GM19467 (cell line): ENCODE measurements at regions not wholly inside any gene's neighbourhood (a gene's known extent, or its start where the extent isn't known, plus 50 kb on each side); places are given as distances from the start of the nearest gene placed in this dataset.

Source experiments
- ATAC-seq: cut with Tn5 transposase; IDR thresholded peaks from one replicate; pipeline ENCODE4 v1.9.1; 2021; ENCODE audit warnings: mild to moderate bottlenecking, moderate library complexity; ENCODE audit not compliant: unreplicated experiment

GRCh38 chr1:59105548-59106507 lies 191.1 kb upstream of the FGGY start:
- no peak for ATAC-seq

DNA sequence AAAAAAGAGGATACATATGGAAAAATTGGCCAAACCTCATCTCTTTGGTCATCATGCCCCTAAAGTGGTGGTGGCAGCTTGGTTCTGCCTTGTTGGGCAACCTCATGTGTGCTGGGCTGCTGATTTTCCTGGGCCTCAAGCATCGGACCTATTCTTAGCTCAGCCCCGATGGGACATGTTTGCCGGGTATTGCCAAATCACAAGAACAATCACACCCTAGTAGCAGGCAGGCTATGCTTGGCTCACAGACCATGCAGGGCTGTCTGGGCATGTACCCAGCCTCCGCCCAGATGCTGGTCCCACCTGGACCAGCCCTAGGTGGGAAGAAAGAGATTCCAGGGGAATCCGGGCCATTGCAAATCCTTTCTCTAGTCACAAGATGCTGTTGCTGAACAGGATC lies 189.4 kb upstream of the FGGY start:
- no peak for ATAC-seq

- ATAC-seq = no peak
Measured at GRCh38 chr1:59107916-59108315, 189.0 kb upstream of the FGGY start.

- ATAC-seq = no peak
Measured at GRCh38 chr1:59108481-59109317, 188.2 kb upstream of the FGGY start.

- ATAC-seq = no peak
Measured at GRCh38 chr1:59110271-59110670, 186.6 kb upstream of the FGGY start.

- ATAC-seq = no peak
Measured at GRCh38 chr1:59113876-59114457, 182.9 kb upstream of the FGGY start.

DNA sequence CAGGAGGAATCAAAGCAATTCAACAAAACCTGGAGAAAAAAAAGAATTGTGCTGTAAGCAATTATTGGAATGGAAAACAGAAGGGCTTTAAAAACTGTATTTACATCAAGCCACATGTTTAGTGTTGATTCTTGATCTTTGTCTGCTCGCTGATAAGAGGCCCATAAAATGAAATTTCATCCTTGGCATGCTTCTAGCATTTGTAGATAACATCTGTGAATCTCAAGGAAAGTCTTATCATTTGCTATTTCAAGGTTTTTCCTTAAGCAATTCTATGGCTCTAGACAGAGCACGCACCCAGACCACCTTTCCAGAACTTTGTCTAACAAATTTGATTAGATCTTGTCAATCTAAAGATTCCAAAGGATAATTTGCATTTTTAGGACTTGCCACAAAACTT lies 181.0 kb upstream of the FGGY start:
- no peak for ATAC-seq

DNA sequence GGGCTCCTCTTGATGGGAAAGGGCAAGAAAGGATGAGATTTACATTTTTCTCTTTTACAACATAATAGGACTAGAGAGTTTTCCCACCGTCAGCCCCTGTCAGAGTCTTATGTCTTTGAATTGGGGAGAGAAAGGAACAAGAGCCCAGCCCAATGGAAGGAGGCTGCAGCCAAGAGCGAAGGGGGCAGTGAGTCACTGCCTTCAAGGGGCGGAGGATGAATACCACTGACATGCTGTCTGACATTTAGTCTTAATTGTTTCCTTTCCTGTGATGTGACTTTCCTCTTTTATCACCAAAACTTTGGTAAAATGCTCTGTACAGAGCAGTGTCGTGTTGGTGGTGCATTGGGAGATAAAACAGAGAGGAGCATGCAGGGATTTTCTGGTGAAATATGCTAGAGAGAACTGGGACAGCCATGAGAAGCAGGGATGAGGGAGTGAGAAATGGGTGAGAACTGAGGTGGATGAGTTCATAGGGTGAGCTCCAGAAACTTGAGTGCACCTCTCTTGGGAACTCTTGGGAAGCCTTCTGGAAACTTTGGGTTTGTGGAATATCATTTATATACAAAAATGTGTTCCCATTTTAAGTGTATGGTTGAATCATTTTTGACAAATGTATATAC lies 179.9 kb upstream of the FGGY start:
- no peak for ATAC-seq

DNA sequence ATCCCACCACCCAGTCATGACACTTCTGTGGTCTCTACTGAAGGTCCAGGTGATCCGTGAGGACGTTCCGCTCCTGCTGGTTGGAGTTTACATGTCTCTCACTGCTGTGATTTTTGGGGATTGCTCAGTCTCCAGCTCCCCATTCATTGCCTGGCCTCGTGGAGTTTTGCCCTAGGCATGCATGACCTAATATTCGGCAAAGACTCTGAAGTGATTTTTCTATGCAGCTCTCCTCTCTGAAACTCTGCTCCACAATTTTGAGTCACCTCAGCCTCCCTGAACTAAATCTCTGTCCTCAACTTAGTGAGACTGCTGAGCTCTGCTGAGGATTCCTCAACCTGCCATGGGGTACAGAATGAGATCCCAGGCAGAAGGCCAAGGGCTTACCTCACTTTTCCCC lies 174.4 kb upstream of the FGGY start:
- no peak for ATAC-seq

DNA sequence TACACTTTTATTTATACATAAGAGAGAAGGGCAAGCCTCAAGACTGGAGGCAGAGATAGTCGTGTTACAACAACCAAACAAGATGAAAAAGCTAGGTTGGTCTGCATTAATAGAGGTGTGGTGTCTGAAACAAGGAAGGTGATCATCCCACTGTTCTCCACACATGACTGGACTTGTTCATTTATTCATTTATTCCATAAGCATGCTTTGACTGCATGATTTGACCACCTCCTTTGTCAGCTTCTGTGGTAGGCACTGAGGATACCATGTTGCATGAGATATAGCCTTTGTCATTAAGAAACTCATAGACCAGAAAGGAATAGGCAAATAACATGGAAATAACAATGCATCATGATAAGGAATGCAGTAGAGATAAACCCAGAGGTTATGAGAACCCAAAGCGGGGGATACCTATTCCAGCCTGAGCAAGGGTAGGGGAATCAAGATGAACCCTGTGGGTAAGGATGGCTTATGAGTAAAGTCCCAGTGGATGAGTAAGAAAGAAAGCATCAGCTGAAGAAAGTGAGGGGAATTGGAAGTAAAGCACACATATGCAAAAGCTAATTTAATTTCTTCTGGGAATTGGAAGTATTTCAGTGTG lies 173.7 kb upstream of the FGGY start:
- no peak for ATAC-seq

DNA sequence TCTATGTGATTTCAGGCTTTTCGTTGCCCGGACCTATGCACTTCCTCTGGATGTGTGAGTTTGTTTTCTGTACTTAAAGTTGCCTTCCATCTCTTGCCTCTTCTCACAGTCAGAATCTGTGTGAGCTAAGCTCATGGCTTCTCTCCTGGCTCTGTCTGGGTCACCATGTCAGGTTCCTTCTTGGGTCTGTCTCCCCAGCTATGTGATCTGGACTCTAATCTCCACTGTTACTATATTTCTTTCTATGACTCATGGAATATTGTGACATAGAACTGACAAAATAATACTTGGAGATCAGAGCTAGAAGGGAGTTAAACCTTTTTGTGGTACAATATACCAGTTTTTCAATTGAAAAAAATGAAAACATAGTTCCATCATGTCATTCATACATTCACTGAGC lies 172.7 kb upstream of the FGGY start:
- no peak for ATAC-seq

- ATAC-seq = no peak
Measured at GRCh38 chr1:59125154-59125553, 171.7 kb upstream of the FGGY start.

- no peak for ATAC-seq
Measured at GRCh38 chr1:59125676-59126320, 171.1 kb upstream of the FGGY start.

- ATAC-seq = no peak
Measured at GRCh38 chr1:59126366-59126765, 170.5 kb upstream of the FGGY start.

- ATAC-seq = no peak
Measured at GRCh38 chr1:59128239-59128736, 168.6 kb upstream of the FGGY start.

GRCh38 chr1:59128784-59129227 lies 168.1 kb upstream of the FGGY start:
- ATAC-seq = no peak

DNA sequence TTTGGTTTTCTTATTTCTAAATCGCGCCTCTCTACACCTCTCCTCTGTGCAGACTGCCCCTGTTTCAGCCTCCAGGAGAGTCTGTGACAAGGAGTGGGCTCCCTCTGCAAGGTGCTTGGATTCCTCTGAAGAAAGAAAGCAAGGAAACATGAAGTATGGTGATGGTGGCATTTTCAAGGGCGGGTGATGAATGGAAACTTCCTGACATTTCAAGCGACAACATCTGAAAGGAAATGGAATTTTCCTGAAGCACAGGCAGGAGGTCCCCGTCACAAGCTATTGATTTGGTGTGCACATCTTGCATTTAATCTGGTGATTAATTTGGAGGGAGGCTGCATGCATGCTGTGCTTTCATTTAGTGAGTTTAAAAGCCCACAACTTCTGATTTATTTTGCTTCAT lies 164.6 kb upstream of the FGGY start:
- ATAC-seq = no peak

DNA sequence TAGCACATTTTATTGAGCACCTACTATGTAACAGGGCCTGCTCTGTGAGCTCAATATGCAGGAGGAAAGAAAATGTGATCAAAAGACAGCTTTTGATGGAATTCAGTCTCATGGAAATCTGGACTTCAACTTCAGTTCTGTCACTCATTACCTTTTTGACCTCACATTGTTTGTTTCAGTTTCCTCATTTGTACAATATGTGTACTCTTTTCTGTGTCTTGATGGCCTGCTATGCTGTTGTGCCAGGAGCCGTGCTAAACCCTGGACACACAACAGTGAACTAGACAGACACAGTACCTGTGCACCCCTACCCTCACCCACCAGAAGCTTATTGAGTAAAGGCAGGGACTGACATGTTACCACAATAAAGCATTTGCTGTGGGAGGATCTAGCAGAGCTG lies 162.9 kb upstream of the FGGY start:
- no peak for ATAC-seq

- ATAC-seq = no peak
Measured at GRCh38 chr1:59135761-59136255, 161.1 kb upstream of the FGGY start.
